Neural cell (in vitro differentiated cells): ENCODE measurements at regions not wholly inside any gene's neighbourhood (a gene's known extent, or its start where the extent isn't known, plus 50 kb on each side); places are given as distances from the start of the nearest gene placed in this dataset.

Experiments
- CTCF ChIP-seq: fragments of 450-650 bp; IDR thresholded peaks from 2 replicates; pipeline ENCODE4 v1.5.1; 2014; ENCODE audit warnings: antibody characterized with exemption, mild to moderate bottlenecking, moderate library complexity; ENCODE audit not compliant: poor library complexity, severe bottlenecking
- EZH2 ChIP-seq: fragments of 200-600, 300-800 bp; shearing (Covaris generic), sonication (generic); IDR thresholded peaks from 2 replicates; pipeline ENCODE4 v1.6.1; 2014; ENCODE audit warnings: antibody characterized with exemption, low read length, borderline replicate concordance, mild to moderate bottlenecking; ENCODE audit not compliant: insufficient read depth, poor library complexity, severe bottlenecking
- POLR2AphosphoS5 ChIP-seq: IDR thresholded peaks from 2 replicates; pipeline ENCODE4 v1.6.1; 2012
- TAF1 ChIP-seq: IDR thresholded peaks from 2 replicates; pipeline ENCODE4 v1.6.1; 2012; ENCODE audit warnings: low read depth

- TF ChIP-seq EZH2 (no peak), POLR2AphosphoS5 (no peak), CTCF (no peak), TAF1 (no peak)
Observed at GRCh38 chr5:3836528-3836927, 240.9 kb downstream of the IRX1 start.
